GM10248 (cell line): ENCODE measurements at regions not wholly inside any gene's neighbourhood (a gene's known extent, or its start where the extent isn't known, plus 50 kb on each side); places are given as distances from the start of the nearest gene placed in this dataset.

ENCODE experiments used
- CTCF ChIA-PET: fragments of 300-600 bp; sonication (Branson Sonifier 250); formaldehyde crosslinking; extraction: SDS; loops from one replicate; lab custom pipeline; 2021; ENCODE audit warnings: antibody characterized with exemption; lab: Yijun Ruan, JAX
- POLR2A ChIA-PET: fragments of 350-650 bp; sonication (Branson Sonifier 250); formaldehyde crosslinking; extraction: SDS; loops from one replicate; lab custom pipeline; 2020; ENCODE audit warnings: antibody characterized with exemption; lab: Yijun Ruan, JAX
- DNase-seq: peaks from one replicate; pipeline ENCODE4 v3.0.0; 2012; ENCODE audit errors: extremely low spot score
- TF ChIP-seq, protein P1 (sequence below): IDR thresholded peaks from 2 replicates; pipeline ENCODE4 v1.5.1; 2012; ENCODE audit warnings: mild to moderate bottlenecking, low read depth; ENCODE audit errors: extremely low read depth, missing control alignments, control extremely low read depth

DNA sequence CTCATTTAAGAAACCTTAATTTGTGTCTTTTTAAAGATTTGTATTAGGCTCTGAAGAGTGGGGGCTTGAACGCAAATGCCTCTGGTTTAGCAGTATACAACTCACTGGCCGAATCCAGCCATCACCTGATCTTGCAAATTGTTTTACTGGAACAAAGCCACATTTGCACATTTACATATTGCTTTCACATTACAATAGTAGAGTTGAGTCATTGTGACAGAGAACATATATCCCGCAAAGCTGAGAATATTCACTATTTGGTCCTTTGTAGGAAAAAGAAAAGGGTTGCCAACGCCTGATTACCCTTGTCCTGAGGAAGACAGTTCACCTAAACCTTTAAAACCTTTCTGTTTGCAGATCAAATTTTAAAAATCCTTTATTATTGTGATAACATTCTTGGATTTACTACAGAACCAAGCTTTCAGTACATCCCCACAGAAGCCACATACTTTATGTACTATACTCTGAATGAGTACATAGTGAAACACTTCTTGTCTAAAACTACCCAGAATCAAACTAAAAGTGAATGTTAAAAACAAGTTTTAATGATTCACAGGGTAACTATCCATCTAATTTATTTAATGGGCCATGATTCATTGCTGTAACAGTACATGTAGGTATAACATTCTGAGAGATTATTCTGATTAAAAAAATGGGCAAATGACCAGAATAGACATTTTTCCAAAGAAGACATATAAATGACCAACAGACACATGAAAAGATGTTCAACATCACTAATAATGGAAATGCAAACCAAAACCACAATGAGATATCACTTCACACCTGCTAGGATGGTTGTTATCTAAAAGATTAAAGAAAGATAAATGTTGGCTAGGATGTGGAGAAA lies 161.0 kb downstream of the SLC25A46 start:
- no peak for DNase-seq
- ChIA-PET CTCF (no interaction called here), POLR2A (no interaction called here)
- TF ChIP-seq, protein P1, sequence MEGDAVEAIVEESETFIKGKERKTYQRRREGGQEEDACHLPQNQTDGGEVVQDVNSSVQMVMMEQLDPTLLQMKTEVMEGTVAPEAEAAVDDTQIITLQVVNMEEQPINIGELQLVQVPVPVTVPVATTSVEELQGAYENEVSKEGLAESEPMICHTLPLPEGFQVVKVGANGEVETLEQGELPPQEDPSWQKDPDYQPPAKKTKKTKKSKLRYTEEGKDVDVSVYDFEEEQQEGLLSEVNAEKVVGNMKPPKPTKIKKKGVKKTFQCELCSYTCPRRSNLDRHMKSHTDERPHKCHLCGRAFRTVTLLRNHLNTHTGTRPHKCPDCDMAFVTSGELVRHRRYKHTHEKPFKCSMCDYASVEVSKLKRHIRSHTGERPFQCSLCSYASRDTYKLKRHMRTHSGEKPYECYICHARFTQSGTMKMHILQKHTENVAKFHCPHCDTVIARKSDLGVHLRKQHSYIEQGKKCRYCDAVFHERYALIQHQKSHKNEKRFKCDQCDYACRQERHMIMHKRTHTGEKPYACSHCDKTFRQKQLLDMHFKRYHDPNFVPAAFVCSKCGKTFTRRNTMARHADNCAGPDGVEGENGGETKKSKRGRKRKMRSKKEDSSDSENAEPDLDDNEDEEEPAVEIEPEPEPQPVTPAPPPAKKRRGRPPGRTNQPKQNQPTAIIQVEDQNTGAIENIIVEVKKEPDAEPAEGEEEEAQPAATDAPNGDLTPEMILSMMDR: no peak

DNA sequence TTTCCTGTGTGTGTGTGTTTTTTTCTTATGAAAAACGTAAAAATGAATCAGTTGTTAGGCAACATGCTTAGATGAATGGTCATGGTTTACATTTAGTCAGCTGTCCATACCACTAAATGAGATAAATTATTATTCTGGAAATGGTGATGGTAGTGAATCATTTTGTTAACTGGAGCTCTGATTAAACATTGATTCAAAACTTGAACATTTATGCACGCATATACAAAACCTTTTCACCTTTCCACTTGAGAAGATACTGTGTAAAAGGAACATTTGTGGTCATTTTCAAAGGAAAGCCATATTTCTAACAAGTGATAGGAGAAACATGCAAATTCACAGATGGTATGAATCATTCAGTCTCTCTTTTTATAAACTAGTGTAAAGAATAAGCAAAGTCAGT lies 162.0 kb downstream of the SLC25A46 start:
- DNase-seq: no peak
- ChIA-PET POLR2A (no interaction called here), CTCF (no interaction called here)
- TF ChIP-seq, protein P1: no peak

DNA sequence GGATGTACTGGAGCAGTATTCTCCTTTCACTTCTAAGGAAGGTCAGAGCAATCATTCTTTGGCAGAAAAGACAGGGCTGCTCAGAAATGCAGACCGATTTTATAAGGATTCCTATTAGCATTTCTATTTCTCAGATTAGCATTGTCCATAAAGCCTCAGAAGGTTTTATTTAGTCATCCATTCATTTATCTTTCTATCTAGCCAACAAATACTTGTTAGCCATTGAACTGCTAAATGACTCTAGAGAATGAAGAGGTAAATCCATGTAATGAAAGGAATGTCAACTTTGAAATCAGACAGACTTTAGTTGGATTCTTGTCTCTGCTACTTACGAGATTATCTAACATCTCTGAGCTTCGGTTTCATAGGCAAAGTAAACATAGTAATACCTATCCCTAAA lies 165.2 kb downstream of the SLC25A46 start:
- DNase-seq: no peak
- ChIA-PET POLR2A (no interaction called here), CTCF (interaction anchor here (1.0 kb wide), 1 partner anchor 12 kb away, joined by 3 read pairs; no protein-coding TSS in a partner anchor)
- TF ChIP-seq, protein P1: no peak

DNA sequence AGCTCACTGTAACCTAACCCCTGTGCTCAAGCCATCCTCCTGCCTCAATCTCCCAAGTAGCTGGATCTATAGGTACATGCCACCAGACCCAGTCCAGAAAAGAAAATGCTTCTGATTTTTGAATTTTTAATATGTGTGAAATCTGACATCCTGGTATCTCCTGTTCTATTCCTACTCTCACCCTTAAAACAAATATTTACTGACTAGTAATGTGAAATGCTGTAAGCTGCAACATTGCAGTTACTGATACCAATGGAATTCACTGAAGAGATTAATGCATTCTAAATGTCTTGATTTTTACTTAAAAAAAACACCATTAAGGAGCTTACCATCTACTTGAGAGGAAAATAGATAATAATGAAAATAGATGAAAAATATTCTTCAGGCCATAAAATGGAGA lies 162.7 kb upstream of the TSLP start:
- TF ChIP-seq, protein P1: no peak
- DNase-seq: no peak
- ChIA-PET POLR2A (no interaction called here), CTCF (interaction anchor here (1.0 kb wide), 1 partner anchor 18 kb away, joined by 3 read pairs; no protein-coding TSS in a partner anchor)

DNA sequence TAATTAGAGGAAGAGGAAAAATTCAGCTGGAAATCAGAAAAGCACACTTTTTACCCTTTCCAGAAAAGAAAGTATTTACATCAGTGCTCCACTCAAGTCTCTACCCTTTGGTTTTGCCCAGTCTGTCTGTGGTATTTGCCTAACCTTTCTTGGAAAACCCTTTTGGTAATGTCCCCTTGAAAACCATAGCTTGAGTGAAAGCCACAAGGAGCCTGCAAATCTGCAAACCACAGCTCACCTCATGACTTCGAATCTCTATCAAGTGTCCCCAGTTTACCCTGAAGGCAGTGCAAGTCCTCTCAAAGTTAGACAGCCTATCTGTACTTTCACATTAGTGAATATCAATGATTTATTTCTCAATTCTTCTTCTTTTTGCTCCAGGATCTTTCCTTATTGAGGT lies 162.1 kb upstream of the TSLP start:
- DNase-seq: no peak
- ChIA-PET POLR2A (no interaction called here), CTCF (interaction anchor here (1.0 kb wide), 1 partner anchor 17 kb away, joined by 3 read pairs; no protein-coding TSS in a partner anchor)
- TF ChIP-seq, protein P1: no peak

DNA sequence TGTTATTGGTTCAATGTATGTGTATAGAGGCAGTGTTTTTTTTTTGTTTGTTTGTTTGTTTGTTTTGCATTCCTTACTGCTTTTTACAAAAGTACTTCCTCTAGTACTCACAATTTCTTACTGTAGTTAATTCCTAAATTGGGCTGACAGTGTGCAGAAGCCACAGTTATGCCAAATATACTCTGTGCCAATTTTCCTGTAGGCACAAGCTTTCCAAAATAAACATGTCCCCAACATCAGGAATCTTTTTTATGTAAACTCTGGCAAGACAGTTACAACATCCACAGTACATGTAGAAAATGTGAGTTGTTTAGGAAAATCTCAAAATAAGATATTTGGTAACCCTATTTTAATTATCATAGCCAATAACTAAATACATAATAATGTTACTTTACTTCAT lies 161.6 kb upstream of the TSLP start:
- no peak for DNase-seq
- ChIA-PET CTCF (interaction anchor here (1.0 kb wide), 1 partner anchor 17 kb away, joined by 3 read pairs; no protein-coding TSS in a partner anchor), POLR2A (no interaction called here)
- TF ChIP-seq, protein P1: no peak
